Mucosa of stomach (tissue), 1 donor: ENCODE measurements at regions not wholly inside any gene's neighbourhood (a gene's known extent, or its start where the extent isn't known, plus 50 kb on each side); places are given as distances from the start of the nearest gene placed in this dataset.

Experiments used
- H3K27me3 ChIP-seq: one replicate; pipeline ENCODE4 v1.7.0; 2013; ENCODE audit warnings: mild to moderate bottlenecking, low read length; ENCODE audit not compliant: control insufficient read depth, insufficient read depth
- H3K36me3 ChIP-seq: one replicate; pipeline ENCODE4 v1.7.0; 2013; ENCODE audit warnings: low read length; ENCODE audit not compliant: control insufficient read depth, insufficient read depth
- H3K4me1 ChIP-seq: one replicate; pipeline ENCODE4 v1.7.0; 2013; ENCODE audit warnings: mild to moderate bottlenecking, low read length; ENCODE audit not compliant: control insufficient read depth, insufficient read depth
- H3K4me3 ChIP-seq: one replicate; pipeline ENCODE4 v1.7.0; 2013; ENCODE audit warnings: low read length
- H3K9ac ChIP-seq: one replicate; pipeline ENCODE4 v1.7.0; 2013; ENCODE audit warnings: mild to moderate bottlenecking, low read length, moderate library complexity
- H3K9me3 ChIP-seq: one replicate; pipeline ENCODE4 v1.7.0; 2013; ENCODE audit warnings: mild to moderate bottlenecking, low read length, moderate library complexity; ENCODE audit not compliant: control insufficient read depth
- donor health status: Pancreatic carcinoma.

- peaks cover 8% of the 10 kb centered on the region for H3K4me1 ChIP-seq
- H3K4me3 ChIP-seq, result no peak overlapping the region
- H3K36me3 ChIP-seq, result no peaks in the 10 kb centered on the region
- no peaks in the 10 kb centered on the region for H3K27me3 ChIP-seq
- no peak overlapping the region for H3K9ac ChIP-seq
- no peaks in the 10 kb centered on the region for H3K9me3 ChIP-seq
Observed at GRCh38 chr2:122739732-122740593, 984.5 kb downstream of the TSN start.

- H3K4me1 ChIP-seq, result peaks cover 8% of the 10 kb centered on the region
- no peaks in the 10 kb centered on the region for H3K9me3 ChIP-seq
- no peaks in the 10 kb centered on the region for H3K36me3 ChIP-seq
- no peak overlapping the region for H3K9ac ChIP-seq
- no peaks in the 10 kb centered on the region for H3K27me3 ChIP-seq
- no peak overlapping the region for H3K4me3 ChIP-seq
Observed at GRCh38 chr2:122740594-122740948, 985.1 kb downstream of the TSN start.

GRCh38 chr2:122741403-122741802, 986.0 kb downstream of the TSN start:
- H3K4me1 ChIP-seq, result peaks cover 2% of the 10 kb centered on the region
- H3K36me3 ChIP-seq, result no peaks in the 10 kb centered on the region
- H3K9ac ChIP-seq, result no peak overlapping the region
- no peaks in the 10 kb centered on the region for H3K27me3 ChIP-seq
- no peak overlapping the region for H3K4me3 ChIP-seq
- H3K9me3 ChIP-seq, result no peaks in the 10 kb centered on the region

- no peaks in the 10 kb centered on the region for H3K9me3 ChIP-seq
- H3K4me1 ChIP-seq, result no peaks in the 10 kb centered on the region
- H3K36me3 ChIP-seq, result no peaks in the 10 kb centered on the region
- no peak overlapping the region for H3K9ac ChIP-seq
- H3K4me3 ChIP-seq, result no peak overlapping the region
- H3K27me3 ChIP-seq, result no peaks in the 10 kb centered on the region
Observed at GRCh38 chr2:122743021-122743675, 987.7 kb downstream of the TSN start.

GRCh38 chr2:122745603-122746002, 990.2 kb downstream of the TSN start:
- H3K4me3 ChIP-seq, result no peak overlapping the region
- no peaks in the 10 kb centered on the region for H3K9me3 ChIP-seq
- no peaks in the 10 kb centered on the region for H3K27me3 ChIP-seq
- no peaks in the 10 kb centered on the region for H3K4me1 ChIP-seq
- H3K9ac ChIP-seq, result no peak overlapping the region
- H3K36me3 ChIP-seq, result no peaks in the 10 kb centered on the region

GRCh38 chr2:122747670-122748069, 992.2 kb downstream of the TSN start:
- Histone ChIP-seq H3K9me3 (no peaks in the 10 kb centered on the region), H3K27me3 (no peaks in the 10 kb centered on the region), H3K4me1 (no peaks in the 10 kb centered on the region), H3K9ac (no peak overlapping the region), H3K36me3 (no peaks in the 10 kb centered on the region), H3K4me3 (no peak overlapping the region)

GRCh38 chr2:122748552-122749011, 993.1 kb downstream of the TSN start:
- Histone ChIP-seq H3K27me3 (no peaks in the 10 kb centered on the region), H3K36me3 (no peaks in the 10 kb centered on the region), H3K9me3 (no peaks in the 10 kb centered on the region), H3K4me3 (no peak overlapping the region), H3K9ac (no peak overlapping the region), H3K4me1 (no peaks in the 10 kb centered on the region)

GRCh38 chr2:122749405-122749804, 994.0 kb downstream of the TSN start:
- no peak overlapping the region for H3K9ac ChIP-seq
- H3K4me1 ChIP-seq, result no peaks in the 10 kb centered on the region
- H3K9me3 ChIP-seq, result no peaks in the 10 kb centered on the region
- H3K4me3 ChIP-seq, result no peak overlapping the region
- no peaks in the 10 kb centered on the region for H3K36me3 ChIP-seq
- H3K27me3 ChIP-seq, result no peaks in the 10 kb centered on the region

GRCh38 chr2:122750095-122750494, 994.6 kb downstream of the TSN start:
- no peak overlapping the region for H3K4me3 ChIP-seq
- no peaks in the 10 kb centered on the region for H3K4me1 ChIP-seq
- H3K36me3 ChIP-seq, result no peaks in the 10 kb centered on the region
- no peaks in the 10 kb centered on the region for H3K9me3 ChIP-seq
- H3K27me3 ChIP-seq, result no peaks in the 10 kb centered on the region
- no peak overlapping the region for H3K9ac ChIP-seq

- Histone ChIP-seq H3K36me3 (no peaks in the 10 kb centered on the region), H3K9me3 (no peaks in the 10 kb centered on the region), H3K27me3 (no peaks in the 10 kb centered on the region), H3K4me1 (no peaks in the 10 kb centered on the region), H3K9ac (no peak overlapping the region), H3K4me3 (no peak overlapping the region)
Observed at GRCh38 chr2:122750808-122751207, 995.4 kb downstream of the TSN start.

GRCh38 chr2:122753336-122753735, 997.9 kb downstream of the TSN start:
- H3K9ac ChIP-seq, result no peak overlapping the region
- no peaks in the 10 kb centered on the region for H3K9me3 ChIP-seq
- no peaks in the 10 kb centered on the region for H3K36me3 ChIP-seq
- no peaks in the 10 kb centered on the region for H3K27me3 ChIP-seq
- H3K4me3 ChIP-seq, result no peak overlapping the region
- H3K4me1 ChIP-seq, result no peaks in the 10 kb centered on the region

GRCh38 chr2:122754561-122754960, 999.1 kb downstream of the TSN start:
- Histone ChIP-seq H3K9me3 (no peaks in the 10 kb centered on the region), H3K4me1 (no peaks in the 10 kb centered on the region), H3K9ac (no peak overlapping the region), H3K36me3 (no peaks in the 10 kb centered on the region), H3K27me3 (no peaks in the 10 kb centered on the region), H3K4me3 (no peak overlapping the region)
